Vagina (tissue), 2 donors: ENCODE measurements at regions not wholly inside any gene's neighbourhood (a gene's known extent, or its start where the extent isn't known, plus 50 kb on each side); places are given as distances from the start of the nearest gene placed in this dataset.

Source experiments
- DNase-seq, 2 donors: peaks; one replicate each; pipeline ENCODE4 v3.0.0-alpha.2; 2017; ENCODE audit errors: extremely low spot score in 2 of 2
- H3K27ac ChIP-seq: fragments of 200-600 bp; sonication (generic); one replicate; pipeline ENCODE4 v1.5.1; 2019
- H3K27me3 ChIP-seq: fragments of 200-600 bp; sonication (generic); one replicate; pipeline ENCODE4 v1.5.1; 2019
- H3K36me3 ChIP-seq, 2 donors: fragments of 200-600 bp; sonication (generic); one replicate each; pipeline ENCODE4 v1.5.1; 2017 to 2019
- H3K4me1 ChIP-seq: fragments of 200-600 bp; sonication (generic); one replicate; pipeline ENCODE4 v1.5.1; 2019
- H3K4me3 ChIP-seq, 2 donors: fragments of 200-600 bp; sonication (generic); 1 replicate in 1 of 2; 2 replicates in 1 of 2; pipeline ENCODE4 v1.5.1; 2016 to 2019
- H3K9me3 ChIP-seq: fragments of 200-600 bp; sonication (generic); one replicate; pipeline ENCODE4 v1.5.1; 2019
- CTCF ChIP-seq, 3 experiments: fragments of 450-650 bp in 2 of 3; fragments of 200-600 bp in 1 of 3; sonication (generic) in 1 of 3; IDR thresholded peaks; one replicate each; pipeline ENCODE4 v1.5.1; 2017 to 2019; ENCODE audit warnings: antibody characterized with exemption in 3 of 3, mild to moderate bottlenecking in 2 of 3, moderate library complexity in 2 of 3
- POLR2A ChIP-seq, 2 donors: fragments of 450-650 bp; IDR thresholded peaks; one replicate each; pipeline ENCODE4 v1.6.1; 2017; ENCODE audit warnings: antibody characterized with exemption in 2 of 2, mild to moderate bottlenecking in 2 of 2, moderate library complexity in 2 of 2
- POLR2AphosphoS5 ChIP-seq, 2 donors: sonication (generic); formaldehyde crosslinking; IDR thresholded peaks; one replicate each; pipeline ENCODE4 v1.9.0; 2017; ENCODE audit warnings: antibody characterized with exemption in 2 of 2, mild to moderate bottlenecking in 2 of 2, low read depth in 1 of 2; ENCODE audit not compliant: insufficient read depth in 1 of 2
- intact Hi-C: fragments of 100-400 bp; cut with DNase I; formaldehyde crosslinking; loops from one replicate; pipeline ENCODE4 v1.15.1; 2023

DNA sequence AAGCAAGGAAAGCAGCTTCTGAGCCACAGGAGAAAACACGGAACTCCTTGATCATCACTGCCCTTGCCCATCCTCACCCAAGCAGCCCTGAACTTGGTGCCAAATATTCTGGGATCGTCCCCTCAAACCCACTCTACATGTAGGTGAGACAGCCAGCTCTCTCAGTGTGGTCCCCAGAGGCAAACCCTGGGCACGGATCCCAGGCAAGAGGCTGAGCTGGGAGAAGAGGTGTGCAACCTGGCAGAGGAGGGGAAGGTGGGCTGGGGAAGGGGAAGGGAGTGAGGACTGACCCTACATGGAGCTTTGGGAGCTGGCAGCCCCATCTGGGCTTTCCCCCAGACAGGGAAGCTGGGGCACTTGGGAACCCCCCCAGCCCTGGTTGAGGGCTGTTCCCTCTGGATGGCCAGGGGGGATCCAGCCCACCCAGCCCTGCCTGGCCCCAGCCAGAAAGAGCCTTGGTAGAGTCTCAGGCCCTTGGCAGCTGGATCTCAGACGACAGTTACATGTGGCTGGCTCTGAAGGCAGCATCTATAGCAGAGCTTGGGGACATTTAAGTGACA is 186.2 kb upstream of the CST7 start:
- no peak overlapping the region for H3K27ac ChIP-seq
- H3K4me1 ChIP-seq: no peaks in the 10 kb centered on the region
- no peaks in the 10 kb centered on the region for H3K27me3 ChIP-seq
- H3K9me3 ChIP-seq: no peaks in the 10 kb centered on the region
- intact Hi-C loops: no loop called here
- H3K4me3 ChIP-seq: no peak overlapping the region
- peak; percentile 70 to 74 for DNase-seq
- TF ChIP-seq CTCF (IDR thresholded peaks at IDR 0.05) (no peak), POLR2AphosphoS5 (IDR thresholded peaks at IDR 0.05; ENCODE audit: insufficient read depth in 1 of 2, low read depth in 1 of 2) (no peak), POLR2A (IDR thresholded peaks at IDR 0.05) (no peak)
- no peaks in the 10 kb centered on the region for H3K36me3 ChIP-seq

GRCh38 chr20:24763386-24764026 is 185.6 kb upstream of the CST7 start:
- Histone ChIP-seq H3K36me3 (no peaks in the 10 kb centered on the region), H3K4me1 (no peaks in the 10 kb centered on the region), H3K4me3 (no peak overlapping the region), H3K9me3 (no peaks in the 10 kb centered on the region), H3K27ac (no peak overlapping the region), H3K27me3 (no peaks in the 10 kb centered on the region)
- DNase-seq: peak; percentile 42 to 81
- TF ChIP-seq POLR2A (IDR thresholded peaks at IDR 0.05) (no peak), POLR2AphosphoS5 (IDR thresholded peaks at IDR 0.05; ENCODE audit: insufficient read depth in 1 of 2, low read depth in 1 of 2) (no peak), CTCF (IDR thresholded peaks at IDR 0.05) (no peak)
- intact Hi-C loops: no loop called here

DNA sequence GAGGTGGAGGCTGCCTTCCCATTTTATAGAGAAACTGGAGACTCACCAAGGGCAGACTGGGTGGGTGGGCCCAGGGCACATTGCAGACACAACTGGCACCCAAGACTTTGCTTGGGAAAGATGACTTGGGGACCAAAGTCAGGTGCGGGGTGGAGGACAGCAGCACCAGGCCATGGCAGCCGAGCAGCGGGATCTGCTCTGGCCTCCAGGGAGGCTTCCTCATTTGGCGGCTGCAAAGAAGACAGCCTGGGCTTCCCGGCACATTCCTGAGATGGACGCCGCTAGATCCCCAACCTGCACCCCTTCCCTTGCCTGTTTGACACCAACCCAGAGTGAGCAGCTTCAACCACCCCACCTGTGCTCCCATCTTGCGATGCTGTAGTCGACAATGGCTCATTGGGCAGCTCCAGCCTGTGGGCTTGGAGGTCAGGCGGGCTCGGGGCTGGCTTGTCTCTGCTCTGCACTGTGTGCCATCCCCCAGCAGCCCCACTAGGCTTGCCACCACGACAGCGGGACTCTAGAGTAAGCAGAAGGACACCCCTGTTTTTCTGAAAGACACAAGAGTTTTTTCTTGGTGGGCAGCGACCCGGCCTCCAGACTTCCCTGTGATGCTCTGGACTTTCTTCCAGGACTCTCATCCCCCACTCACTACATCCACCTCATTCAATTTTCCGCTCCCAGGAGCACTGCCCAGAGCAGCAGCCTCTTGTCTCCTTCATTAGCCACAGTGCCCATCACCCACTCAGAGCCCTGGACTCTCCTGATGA is 184.9 kb upstream of the CST7 start:
- TF ChIP-seq POLR2A (IDR thresholded peaks at IDR 0.05) (no peak), POLR2AphosphoS5 (IDR thresholded peaks at IDR 0.05; ENCODE audit: insufficient read depth in 1 of 2, low read depth in 1 of 2) (no peak), CTCF (IDR thresholded peaks at IDR 0.05) (no peak)
- Histone ChIP-seq H3K9me3 (no peaks in the 10 kb centered on the region), H3K36me3 (no peaks in the 10 kb centered on the region), H3K4me3 (no peak overlapping the region), H3K27me3 (no peaks in the 10 kb centered on the region), H3K27ac (no peak overlapping the region), H3K4me1 (no peaks in the 10 kb centered on the region)
- intact Hi-C loops: no loop called here
- DNase-seq: peak; percentile 74 to 78

DNA sequence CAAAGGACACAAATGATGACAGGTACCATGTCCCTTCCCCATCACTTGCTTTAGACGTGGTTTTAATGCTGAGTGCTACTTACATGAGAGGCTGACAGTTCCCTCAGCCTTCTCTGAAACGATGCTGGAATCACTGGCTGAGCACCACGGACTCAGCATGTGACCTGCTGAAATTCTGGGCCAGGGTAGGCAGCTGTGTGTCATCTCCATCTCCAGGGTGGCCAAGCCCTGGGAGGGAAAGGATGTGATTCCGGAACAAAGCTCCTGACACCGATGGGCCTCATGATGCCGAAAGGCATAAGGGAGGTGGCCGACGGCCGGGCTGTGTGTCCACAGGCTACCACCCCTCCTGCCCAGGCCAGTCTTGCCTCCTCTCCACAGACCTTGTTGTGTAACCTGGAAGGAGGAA is 184.3 kb upstream of the CST7 start:
- H3K4me3 ChIP-seq: no peak overlapping the region
- H3K27ac ChIP-seq: no peak overlapping the region
- DNase-seq: peak in 1 of 2 donors; percentile 82
- no peaks in the 10 kb centered on the region for H3K27me3 ChIP-seq
- intact Hi-C loops: no loop called here
- no peaks in the 10 kb centered on the region for H3K4me1 ChIP-seq
- H3K9me3 ChIP-seq: no peaks in the 10 kb centered on the region
- no peaks in the 10 kb centered on the region for H3K36me3 ChIP-seq
- no peak for TF ChIP-seq CTCF (IDR thresholded peaks at IDR 0.05)
- no peak for TF ChIP-seq POLR2AphosphoS5 (IDR thresholded peaks at IDR 0.05; ENCODE audit: insufficient read depth in 1 of 2, low read depth in 1 of 2)
- no peak for TF ChIP-seq POLR2A (IDR thresholded peaks at IDR 0.05)
